ENCODE measurements at regions not wholly inside any gene's neighbourhood (a gene's known extent, or its start where the extent isn't known, plus 50 kb on each side); places are given as distances from the start of the nearest gene placed in this dataset.

DNA sequence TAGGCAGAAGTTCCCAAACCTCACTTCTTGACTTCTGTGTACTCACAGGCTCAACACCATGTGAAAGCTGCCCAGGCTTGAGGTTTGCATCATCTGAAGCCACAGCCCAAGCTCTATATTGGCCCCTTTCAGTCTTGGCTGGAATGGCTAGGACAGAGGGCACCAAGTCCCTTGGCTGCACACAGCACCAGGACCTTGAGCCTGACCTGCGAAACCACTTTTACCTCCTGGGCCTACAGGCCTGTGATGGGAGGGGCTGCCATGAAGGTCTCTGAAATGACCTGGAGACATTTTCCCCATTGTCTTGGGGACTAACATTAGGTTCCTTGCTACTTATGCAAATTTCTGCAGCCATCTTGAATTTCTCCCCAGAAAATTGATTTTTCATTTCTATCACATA, 288.3 kb upstream of the ZC3H12C start:
- no peak for DNase-seq (ENCODE audit: low read depth)

DNA sequence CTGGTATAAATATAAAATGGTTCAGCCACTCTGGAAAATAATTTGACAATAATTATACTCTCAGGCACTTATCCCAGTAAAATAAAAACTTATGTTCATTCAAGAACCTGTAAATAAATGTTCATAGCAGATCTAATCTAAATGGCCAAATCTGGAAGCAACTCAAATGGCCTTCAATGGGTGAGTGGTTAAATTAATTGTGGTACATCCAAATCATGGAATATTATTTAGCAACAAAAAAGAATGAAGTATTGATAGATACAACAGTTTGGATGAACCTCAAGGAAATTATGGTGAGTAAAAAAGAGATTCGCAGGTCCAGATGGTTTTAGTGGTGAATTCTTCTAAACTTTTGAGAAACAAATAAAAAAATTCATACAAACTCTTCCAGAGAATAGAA, 287.0 kb upstream of the ZC3H12C start:
- no peak for DNase-seq (ENCODE audit: low read depth)

DNA sequence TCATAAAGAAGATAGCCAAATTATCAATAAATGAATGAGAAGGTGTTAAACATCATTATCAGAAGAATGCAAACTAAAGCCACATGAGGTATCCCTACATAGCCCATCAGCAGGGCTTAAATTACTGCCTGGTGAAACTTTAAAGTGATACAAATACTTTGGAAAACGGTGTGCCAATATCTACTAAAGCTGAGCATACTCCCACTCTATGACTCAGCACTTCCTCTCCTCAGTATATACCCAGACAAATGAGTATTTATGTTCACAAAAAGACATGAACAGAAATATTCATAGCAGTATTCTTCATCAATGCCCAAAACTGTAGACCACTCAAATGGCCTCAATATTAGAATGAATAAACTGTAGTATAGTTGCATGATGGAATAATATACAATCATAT, 284.6 kb upstream of the ZC3H12C start:
- peak; percentile 59 for DNase-seq (ENCODE audit: low read depth)

DNA sequence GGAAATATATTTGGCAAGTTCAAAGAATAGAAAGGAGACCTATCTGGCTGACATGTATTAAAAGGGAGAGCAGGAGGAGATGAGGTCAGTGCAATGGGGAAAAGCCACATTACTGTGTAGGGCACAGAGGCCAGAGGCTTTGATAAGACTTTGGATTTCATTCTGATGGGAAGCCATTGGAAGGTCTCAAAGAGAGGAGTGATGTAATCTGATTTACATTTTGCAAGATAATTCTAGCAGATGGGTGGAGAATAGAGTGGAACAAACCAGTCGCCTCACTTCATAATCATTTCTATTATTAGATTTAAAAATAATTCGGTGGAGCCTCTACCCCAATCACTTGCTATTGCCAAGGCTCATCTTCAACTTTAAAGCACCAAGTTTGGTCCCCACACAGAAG, 278.4 kb upstream of the ZC3H12C start:
- DNase-seq (ENCODE audit: low read depth), result no peak

DNA sequence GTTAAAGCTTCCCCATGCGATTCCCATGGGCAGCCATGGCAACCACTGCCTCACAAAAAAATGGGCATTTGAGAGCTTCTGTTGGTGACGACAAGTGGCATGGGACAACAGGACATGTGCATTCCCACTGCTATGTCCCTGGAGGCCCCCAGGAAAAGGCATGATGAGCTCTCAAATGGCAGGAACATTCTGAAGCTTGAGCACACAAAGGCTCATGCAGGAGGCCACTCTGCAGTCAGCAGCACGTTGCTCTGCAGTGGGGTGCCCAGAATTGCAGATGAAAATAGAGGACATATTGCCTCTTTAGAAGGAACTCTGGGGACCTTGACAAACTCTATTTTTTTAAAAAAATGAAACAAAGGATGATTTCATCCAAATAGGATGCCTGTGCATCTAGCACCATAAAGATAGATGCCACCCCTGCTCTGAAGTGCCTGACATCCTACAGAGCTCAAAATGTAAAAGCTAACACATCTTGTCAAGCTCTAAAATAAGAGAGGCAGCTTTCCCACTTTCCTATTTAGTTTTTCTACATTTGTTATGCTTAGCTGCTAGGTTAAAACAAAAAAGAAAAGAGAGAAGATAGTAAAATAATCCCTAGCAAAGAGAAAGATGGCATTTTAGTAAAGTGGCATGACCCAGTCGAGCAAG, 277.6 kb upstream of the ZC3H12C start:
- DNase-seq (ENCODE audit: low read depth), result no peak

DNA sequence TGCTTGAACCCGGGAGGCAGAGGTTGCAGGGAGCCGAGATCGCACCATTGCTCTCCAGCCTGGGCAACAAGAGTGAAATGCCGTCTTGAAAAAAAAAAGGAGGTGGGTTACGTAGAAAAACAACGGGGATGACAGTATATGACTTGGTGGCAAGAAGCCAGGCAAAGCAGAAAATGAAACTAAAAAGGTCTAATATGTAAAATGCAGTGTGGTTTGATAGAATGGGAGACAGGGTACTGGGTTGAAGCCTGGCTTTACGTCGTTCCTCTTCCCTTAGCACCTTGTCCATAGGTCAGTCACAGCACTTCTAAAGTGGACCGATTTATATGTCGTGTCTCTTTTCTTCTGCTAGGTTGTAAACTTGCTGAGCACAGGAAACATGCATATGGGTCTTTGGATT, 274.9 kb upstream of the ZC3H12C start:
- DNase-seq (ENCODE audit: low read depth), result no peak

DNA sequence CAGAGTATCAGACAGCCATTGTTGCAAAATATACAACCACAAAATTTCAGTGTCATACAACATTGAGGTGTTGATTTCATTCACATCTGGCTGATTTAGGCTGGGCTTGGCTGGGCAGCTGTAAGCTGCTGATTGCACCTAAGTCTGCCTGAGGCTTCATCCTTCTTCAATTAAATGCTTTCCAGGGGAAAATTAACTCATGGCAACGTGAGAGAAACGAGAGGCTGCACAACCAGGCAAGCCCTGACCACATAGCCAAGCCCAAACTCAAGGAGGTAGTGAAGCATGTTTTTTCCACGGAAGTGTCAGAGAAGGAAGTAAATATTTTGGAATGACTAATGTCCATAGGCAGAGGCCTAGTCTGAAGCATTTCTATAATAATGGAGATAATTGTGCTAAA, 273.8 kb upstream of the ZC3H12C start:
- no peak for DNase-seq (ENCODE audit: low read depth)

DNA sequence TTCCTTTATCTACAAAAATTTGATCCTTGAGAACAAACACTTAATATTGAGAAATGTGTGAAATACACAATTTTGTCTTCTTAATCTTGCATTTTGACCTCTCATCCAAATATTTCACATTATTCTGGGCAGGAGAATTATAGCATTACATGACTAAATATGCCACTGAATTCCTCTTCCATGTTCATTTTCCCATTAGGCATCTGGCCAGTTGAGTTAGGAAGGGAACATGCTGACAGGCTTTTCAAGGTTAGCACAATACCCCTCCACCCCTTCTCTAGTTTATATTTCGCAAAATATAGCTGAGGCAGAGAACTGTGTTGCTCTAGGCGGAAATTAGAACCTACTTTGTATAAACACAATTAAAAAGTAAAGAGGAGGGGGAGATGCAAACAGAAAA, 271.7 kb upstream of the ZC3H12C start:
- peak; percentile 40 for DNase-seq (ENCODE audit: low read depth)

DNA sequence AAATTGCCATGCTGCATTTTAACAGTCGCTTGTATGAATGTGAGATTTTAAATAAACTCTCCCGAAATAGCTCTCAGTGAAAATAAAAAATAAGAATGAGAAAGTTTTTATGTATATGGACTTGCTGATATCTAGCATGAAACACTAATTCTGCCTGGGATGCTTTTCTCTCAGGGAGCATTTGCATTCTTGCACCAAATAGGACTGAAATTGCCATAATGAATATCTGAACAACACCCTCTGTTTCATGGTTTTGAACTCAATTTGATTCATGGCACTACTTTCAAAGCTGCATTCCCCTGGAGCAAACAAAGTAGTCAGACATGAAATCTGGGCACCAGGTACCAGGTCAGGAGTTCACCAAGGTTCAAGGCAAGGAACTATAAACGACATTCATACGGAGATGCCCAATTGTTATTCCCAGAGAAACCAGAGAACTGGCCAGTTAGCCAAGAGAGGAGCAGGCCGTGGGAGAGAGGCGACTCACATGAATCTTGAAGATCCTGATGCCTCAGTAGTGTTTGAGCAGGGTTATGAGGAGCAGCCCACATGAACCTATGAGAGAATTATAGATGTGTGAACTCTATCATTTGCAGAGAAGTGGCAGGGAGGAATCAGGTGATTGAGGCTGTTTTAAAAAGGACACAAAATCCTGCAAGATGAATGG, 270.6 kb upstream of the ZC3H12C start:
- DNase-seq (ENCODE audit: low read depth), result no peak

DNA sequence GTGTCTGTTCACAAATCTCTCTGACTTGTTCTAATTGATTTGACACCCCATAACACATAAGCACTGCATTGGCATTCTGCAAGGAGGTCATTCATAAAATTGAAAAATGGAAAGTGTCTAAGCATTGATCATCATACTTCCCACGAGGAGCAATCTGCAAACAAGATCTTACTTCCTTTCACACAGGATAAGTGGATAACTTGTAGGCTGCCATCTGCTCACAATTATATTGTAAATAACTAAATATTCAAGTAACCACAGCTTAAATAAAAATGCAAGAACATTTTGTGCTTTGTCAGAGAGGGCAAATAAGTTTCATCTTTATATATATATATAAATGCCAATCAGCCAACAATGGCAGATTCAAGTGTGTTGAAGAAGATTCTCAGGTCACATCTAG, 264.8 kb upstream of the ZC3H12C start:
- DNase-seq (ENCODE audit: low read depth), result no peak

DNA sequence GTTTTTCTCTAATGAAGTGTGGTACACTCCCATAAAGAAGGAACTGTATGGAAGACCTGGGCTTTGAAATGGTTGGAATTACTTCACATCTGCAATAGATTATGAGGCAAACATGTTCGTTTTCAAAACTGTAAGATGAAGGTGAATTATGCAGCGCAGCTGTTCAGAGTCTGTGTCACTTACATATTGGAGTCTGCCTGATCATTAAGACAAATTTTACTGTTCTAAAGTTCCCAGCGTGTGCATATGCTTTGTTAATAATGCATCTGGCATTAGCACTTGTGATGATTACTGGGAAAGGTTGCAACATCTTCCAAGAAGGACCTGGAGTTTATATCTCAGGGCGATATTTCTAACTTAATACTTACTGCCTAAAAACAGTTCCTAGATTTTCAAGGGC, 255.2 kb upstream of the ZC3H12C start:
- no peak for DNase-seq (ENCODE audit: low read depth)

DNA sequence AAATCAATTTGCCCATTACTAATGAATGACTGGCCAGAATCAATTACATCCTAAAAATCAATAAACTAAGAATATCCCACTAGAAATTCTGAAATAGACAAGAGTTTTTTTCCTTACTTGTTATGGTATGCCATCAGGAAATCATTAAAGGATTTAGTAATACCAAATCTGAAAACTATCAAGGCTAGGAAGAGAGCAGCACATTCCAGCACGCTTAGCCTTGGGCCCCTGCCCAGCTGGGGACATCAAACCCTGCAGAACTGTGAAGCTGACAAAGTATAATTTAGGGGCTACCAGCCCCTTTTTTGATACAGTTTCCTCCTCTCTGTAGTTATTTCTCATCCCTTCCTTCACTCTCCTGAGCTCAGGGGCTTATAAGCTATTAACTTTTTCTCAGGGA, 247.8 kb upstream of the ZC3H12C start:
- no peak for DNase-seq (ENCODE audit: low read depth)

DNA sequence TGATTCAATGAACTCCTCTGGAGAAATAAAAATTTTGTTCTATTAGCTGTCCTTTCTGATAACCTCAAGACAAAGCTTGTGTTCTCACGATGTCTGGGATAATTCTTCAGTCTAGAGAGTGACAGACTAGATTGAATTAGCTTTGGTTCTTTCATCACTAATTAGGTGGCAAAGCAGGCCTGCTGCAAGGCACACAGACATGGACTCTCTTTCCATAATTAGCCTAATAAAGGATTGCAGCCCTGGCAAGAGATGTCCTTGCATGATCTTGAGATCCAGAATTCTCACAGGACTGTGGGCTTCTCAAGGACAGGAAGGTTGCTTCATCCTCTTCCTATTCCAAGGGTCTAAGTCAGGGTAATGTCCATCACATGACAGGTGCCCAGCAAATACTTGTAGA, 245.6 kb upstream of the ZC3H12C start:
- no peak for DNase-seq (ENCODE audit: low read depth)

DNA sequence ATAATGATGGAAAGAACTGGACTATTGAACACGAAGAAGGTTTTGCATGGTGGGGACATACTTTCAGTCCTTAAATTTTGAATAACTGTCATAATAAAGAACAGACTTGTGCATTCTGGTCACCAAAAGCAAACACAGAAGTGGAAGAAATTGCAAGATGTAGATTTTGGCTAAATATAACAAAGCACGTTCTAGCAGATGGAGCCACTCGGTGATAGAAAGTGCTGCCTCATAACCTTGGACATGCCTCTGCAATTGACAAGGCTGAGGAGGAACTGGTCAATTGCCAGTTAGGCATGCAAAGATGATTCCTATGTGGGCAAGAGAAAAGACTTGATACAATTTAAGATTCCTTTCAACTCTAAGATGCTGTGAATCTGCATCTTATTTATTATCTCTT, 244.1 kb upstream of the ZC3H12C start:
- no peak for DNase-seq (ENCODE audit: low read depth)

DNA sequence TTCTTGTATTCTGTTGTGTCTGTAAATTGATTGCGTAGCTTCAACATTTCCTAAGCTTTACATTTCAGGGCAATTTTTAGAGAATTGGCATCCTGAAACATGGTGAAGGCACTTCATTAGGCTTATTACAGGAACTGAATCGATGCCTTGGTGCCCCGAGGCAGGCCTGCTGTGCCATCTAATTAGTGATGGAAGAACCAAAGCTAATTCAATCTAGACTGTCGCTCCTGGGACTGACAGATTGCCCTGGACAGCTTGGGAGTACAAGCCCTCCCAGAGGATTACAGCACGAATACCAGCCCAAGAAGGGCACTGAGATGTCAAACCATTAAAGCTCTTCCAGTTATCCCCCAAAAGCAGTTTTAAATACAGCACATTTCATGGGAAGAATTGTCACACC, 243.2 kb upstream of the ZC3H12C start:
- DNase-seq (ENCODE audit: low read depth), result no peak

DNA sequence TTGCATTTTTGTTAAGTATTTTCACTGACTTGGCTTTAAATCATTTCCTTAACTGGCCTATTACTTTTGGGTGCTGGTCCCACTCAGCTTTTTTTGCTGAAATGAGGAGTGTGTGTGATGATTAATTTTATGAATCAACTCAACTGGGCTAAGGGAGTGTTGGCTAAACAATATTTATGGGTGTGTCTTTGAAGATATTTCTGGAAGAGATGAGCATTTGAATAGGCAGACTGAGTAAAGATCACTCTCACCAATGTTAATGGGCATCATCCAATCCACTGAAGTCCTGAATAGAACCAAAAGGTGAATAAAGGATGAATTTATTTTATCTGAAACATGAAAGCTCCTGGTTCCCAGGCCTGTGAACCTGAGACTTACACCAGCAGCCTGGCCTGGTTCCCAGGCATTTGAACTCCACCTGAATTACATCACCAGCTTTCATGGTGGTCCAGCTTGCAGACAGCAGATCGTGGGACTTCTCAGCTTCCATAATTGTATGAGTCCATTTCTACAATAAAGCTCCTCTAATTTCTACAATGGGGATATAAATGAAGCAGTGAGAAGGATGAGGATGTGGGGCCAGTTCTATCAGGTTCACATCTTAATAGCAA, 241.3 kb upstream of the ZC3H12C start:
- DNase-seq (ENCODE audit: low read depth), result peak; percentile 44

DNA sequence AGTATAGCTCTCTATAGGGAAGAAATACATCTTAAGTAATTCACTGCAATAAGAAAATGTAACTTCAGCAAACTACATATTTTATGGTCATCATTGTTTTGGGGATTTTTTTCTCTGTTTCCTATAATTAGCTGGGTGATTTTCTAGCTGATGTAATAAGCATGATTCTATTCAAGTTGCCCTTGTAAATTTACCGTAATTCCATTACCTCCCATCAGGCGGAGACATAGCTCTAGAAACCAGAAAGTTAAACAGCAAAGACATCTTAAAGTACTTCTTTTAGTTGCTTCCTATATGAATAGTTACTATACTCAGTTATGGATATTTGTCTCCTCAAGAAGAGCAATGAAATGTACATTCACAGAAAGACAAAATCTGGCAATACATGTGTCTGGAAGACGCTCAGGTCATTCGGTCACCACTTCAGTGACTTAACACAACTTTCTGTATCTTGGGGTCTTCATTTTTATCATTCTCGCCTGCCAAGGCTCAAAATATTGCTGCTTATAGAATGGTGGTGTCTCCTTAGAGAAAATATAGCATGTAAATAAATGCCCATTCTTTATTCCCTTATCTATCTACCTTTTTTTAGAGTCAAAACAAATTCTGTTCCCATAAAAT, 239.9 kb upstream of the ZC3H12C start:
- peak; percentile 85 for DNase-seq (ENCODE audit: low read depth)

DNA sequence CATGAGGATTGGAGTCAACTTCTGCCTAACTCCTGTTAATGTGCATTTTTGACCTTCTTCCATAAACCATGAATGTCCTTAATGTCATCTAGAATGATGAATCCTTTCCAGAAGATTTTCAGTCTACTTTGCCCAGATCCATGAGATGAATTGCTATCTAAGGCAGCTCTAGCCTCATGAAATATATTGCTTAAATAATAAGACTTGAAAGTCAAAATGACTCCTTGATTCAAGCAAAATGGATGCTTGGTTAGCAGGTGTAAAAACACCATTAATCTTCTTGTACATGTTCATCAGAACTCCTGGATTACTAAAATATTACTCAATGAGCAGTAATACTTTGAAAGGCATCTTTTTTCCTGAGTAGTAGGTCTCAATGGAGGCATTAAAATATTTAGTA, 238.5 kb upstream of the ZC3H12C start:
- DNase-seq (ENCODE audit: low read depth), result no peak

DNA sequence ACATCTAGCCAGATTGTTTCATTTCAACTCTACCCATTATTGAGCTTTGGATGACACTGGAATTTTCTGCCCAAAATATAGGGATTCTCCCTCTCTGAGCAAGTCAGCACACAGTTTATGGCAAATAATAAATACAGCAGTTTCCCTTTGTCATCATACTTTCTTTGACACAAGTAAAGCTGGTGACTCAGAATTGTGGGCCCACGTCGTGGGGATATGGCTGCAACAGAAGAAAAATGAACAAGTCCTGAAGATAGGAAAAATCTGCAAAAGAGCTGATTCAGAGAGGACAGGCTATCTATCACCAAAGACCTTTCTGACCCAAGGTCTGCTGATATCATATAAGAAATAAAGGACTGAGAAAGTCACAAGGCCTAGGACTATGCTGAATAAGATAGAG, 236.3 kb upstream of the ZC3H12C start:
- no peak for DNase-seq (ENCODE audit: low read depth)

DNA sequence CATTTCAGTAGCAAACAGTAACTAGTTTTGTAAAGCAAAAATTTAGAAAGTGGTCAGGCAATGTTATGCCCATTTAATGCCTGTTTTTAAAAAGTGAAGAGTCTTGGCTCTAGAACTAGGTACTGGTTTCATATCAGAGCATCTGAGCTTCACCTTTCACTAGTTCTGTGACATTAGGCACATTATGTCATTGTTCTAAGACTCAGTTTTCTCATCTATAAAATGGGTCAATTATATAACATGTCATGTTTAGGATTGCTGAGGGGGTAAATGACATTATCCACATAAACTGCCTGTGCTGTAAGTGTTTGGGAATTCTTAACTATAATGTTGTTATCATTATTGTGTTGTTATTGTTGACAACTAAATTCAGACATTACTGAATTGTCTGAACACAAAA, 235.6 kb upstream of the ZC3H12C start:
- no peak for DNase-seq (ENCODE audit: low read depth)

DNA sequence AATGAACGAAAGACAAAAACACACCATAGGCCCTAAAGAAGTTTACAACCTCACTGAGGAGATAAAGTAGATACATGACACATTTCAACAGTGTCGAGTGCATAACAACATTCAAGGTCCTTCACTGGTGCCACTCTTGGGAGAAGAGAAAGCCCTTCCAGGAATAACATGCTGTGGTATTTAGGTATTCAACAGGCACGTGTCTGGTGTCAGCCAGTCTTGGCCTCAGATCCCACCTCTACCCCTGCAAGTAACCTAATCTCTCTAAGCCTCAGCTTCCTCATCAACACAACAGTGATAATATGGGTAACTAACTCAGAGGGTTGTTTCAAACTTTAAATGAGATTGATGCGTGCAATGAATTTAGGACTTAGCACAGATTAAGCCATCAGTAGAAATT, 235.0 kb upstream of the ZC3H12C start:
- peak; percentile 33 for DNase-seq (ENCODE audit: low read depth)

DNA sequence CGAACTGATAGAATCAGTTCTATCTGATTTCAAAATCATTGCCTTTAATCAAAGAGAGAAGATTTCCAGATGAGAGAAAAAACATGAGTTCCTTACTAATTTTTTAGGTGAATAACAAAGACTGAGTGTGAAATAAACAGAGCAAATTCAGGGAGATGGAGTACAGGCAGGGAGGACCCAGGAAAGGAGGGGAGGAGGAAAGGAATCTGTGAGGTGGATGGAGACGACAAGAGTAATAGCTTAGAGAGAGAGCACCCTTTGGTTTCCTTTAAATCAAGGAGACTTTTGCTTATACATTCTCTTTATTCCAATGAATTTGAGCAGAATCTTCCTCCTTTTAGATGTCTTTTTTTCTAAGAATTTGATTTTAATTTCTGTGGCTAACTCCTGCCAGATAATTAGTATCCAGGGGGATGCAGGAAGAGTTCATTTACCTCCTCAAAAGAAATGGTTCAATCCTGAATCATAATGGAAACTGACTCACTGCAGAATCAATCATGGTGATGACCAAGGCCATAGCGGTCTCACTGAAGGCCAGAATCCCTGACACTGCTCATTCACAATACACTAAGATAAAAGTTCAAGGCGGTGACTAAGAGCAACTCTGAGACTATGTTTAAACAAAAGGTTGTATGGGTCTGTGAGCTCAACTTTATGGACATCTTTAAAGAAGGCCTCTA, 234.0 kb upstream of the ZC3H12C start:
- DNase-seq (ENCODE audit: low read depth), result peak; percentile 93

DNA sequence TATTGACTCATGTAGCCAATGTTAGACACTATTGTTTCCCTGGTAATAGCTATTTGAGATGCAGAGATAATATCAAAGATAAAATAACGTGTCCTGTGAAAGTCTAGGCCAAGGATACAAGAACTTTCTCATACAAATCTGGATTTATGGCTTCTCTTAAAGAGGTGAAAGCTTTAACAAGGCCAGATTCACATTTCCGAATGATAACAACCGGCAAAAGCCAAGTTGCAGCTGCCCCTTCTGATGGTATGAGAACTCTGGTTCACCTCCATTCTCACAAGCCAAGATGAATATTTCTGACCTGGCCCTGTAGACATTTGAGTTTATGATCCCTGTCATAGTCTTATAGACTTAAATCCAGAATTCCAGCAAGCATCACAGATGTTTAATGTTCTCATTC, 230.4 kb upstream of the ZC3H12C start:
- DNase-seq (ENCODE audit: low read depth), result peak; percentile 7

All from amniotic epithelial cell (primary cell).